Head of caudate nucleus (tissue), 42 donors: ENCODE measurements at regions not wholly inside any gene's neighbourhood (a gene's known extent, or its start where the extent isn't known, plus 50 kb on each side); places are given as distances from the start of the nearest gene placed in this dataset.

ENCODE experiments used
- DNase-seq, 42 donors: peaks; one replicate each; pipeline versions ENCODE4 v3.0.0 to v3.0.0-alpha.2; 2020 to 2021; ENCODE audit warnings: mixed read lengths in 7 of 42
- intact Hi-C: fragments of 100-400 bp; cut with DNase I; formaldehyde crosslinking; loops from one replicate; pipeline ENCODE4 v1.15.0; 2022

DNA sequence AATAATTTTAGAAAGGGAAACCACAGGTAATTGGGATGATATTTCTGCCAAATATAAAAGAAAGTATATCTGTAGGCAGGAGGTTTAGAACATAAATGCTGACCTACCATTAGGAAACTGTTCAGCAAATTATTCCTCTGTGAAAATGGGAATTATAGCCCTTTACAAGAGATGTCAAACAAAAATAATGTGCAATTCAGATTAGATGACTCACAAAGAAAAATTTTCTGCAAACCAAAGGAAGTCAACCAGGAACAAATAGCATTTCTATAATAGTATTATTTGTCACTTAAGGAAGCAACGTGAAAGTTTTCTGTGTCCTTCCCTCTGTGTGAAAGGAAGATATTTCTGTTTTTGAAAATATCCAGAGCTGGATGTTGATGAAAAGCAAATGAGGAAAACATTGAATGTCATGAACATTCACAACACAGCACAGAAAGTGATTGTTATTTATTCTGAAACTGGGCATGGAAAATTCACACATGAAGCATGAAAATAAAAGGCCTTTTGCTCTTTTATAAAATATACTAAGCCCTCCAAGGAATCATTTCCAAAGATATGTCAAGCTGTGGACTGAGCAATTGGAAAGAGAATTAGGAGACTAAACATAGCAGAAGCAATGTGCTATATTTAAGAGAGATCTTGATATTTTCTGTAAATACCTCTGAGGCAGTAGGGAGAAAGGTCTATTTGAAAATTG, 57.9 kb upstream of the SPHKAP start:
- intact Hi-C loops, result no loop called here
- DNase-seq, result no peak
